Omental fat pad (tissue), 3 donors: ENCODE measurements at regions not wholly inside any gene's neighbourhood (a gene's known extent, or its start where the extent isn't known, plus 50 kb on each side); places are given as distances from the start of the nearest gene placed in this dataset.

Experiments used
- ATAC-seq: fragments of 150-250 bp; one replicate; pipeline ENCODE4 v1.9.1; 2016; ENCODE audit warnings: mild to moderate bottlenecking, moderate library complexity; ENCODE audit not compliant: low FRiP score
- DNase-seq: peaks from one replicate; pipeline ENCODE4 v3.0.0-alpha.2; 2019; ENCODE audit warnings: low spot score
- CTCF ChIP-seq, 3 donors: fragments of 450-650 bp; IDR thresholded peaks; one replicate each; pipeline ENCODE4 v1.5.1; 2016 to 2017; ENCODE audit warnings: antibody characterized with exemption in 3 of 3, mild to moderate bottlenecking in 3 of 3, moderate library complexity in 2 of 3

GRCh38 chr12:126534942-126535341 lies 1469.7 kb downstream of the AACS start:
- TF ChIP-seq CTCF (IDR thresholded peaks at IDR 0.05) = no peak
- no peak for DNase-seq

GRCh38 chr12:126535971-126536370 lies 1470.7 kb downstream of the AACS start:
- DNase-seq = no peak
- ATAC-seq = no peak
- TF ChIP-seq CTCF (IDR thresholded peaks at IDR 0.05) = no peak

More at GRCh38 chr12:126534942-126535341, 1469.7 kb downstream of the AACS start:
- no peak for ATAC-seq

GRCh38 chr12:126537961-126538530 lies 1472.8 kb downstream of the AACS start:
- ATAC-seq = no peak
- DNase-seq = no peak
- TF ChIP-seq CTCF (IDR thresholded peaks at IDR 0.05) = no peak

- ATAC-seq (no peak), DNase-seq (no peak)
- TF ChIP-seq CTCF (IDR thresholded peaks at IDR 0.05) = no peak
Measured at GRCh38 chr12:126538888-126539287, 1473.7 kb downstream of the AACS start.

GRCh38 chr12:126545411-126545810 lies 1480.2 kb downstream of the AACS start:
- no peak for TF ChIP-seq CTCF (IDR thresholded peaks at IDR 0.05)
- DNase-seq = no peak
- ATAC-seq = no peak

- ATAC-seq = no peak
- no peak for TF ChIP-seq CTCF (IDR thresholded peaks at IDR 0.05)
- no peak for DNase-seq
Measured at GRCh38 chr12:126547905-126548304, 1482.7 kb downstream of the AACS start.

- DNase-seq (no peak), ATAC-seq (no peak)
- TF ChIP-seq CTCF (IDR thresholded peaks at IDR 0.05) = no peak
Measured at GRCh38 chr12:126551869-126552268, 1486.6 kb downstream of the AACS start.
